Stimulated activated effector memory CD8-positive, alpha-beta T cell treated with anti-CD3 and anti-CD28 coated beads, Interleukin-12 subunit alpha, Interleukin-12 subunit beta, amount 100 ng/mL, for 72 hours (primary cell): ENCODE measurements at regions not wholly inside any gene's neighbourhood (a gene's known extent, or its start where the extent isn't known, plus 50 kb on each side); places are given as distances from the start of the nearest gene placed in this dataset.
"Not testable (repeated sequence)": the region's sequence is repeated elsewhere in the genome, so short reads cannot be mapped to it uniquely, and the experiment has no call there.

Experiments used
- ATAC-seq: fragments of 150-1000 bp; cut with Tn5 transposase; 2 replicates; pipeline ENCODE4 v1.10.0; 2021
- DNase-seq, 2 donors: peaks; one replicate each; pipeline ENCODE4 v3.0.0; 2021 to 2022; ENCODE audit warnings: low spot score in 2 of 2
- H3K27ac Mint-ChIP-seq: one replicate; pipeline ENCODE4 v1.8.0; 2022; ENCODE audit warnings: mild to moderate bottlenecking, mixed read lengths
- H3K36me3 Mint-ChIP-seq: one replicate; pipeline ENCODE4 v1.8.0; 2022; ENCODE audit warnings: mild to moderate bottlenecking, mixed read lengths
- H3K4me1 Mint-ChIP-seq: one replicate; pipeline ENCODE4 v1.8.0; 2022; ENCODE audit warnings: mixed read lengths
- H3K4me3 Mint-ChIP-seq: one replicate; pipeline ENCODE4 v1.8.0; 2022; ENCODE audit warnings: mild to moderate bottlenecking, mixed read lengths
- H3K9me3 Mint-ChIP-seq: one replicate; pipeline ENCODE4 v1.8.0; 2022; ENCODE audit warnings: mixed read lengths

DNA sequence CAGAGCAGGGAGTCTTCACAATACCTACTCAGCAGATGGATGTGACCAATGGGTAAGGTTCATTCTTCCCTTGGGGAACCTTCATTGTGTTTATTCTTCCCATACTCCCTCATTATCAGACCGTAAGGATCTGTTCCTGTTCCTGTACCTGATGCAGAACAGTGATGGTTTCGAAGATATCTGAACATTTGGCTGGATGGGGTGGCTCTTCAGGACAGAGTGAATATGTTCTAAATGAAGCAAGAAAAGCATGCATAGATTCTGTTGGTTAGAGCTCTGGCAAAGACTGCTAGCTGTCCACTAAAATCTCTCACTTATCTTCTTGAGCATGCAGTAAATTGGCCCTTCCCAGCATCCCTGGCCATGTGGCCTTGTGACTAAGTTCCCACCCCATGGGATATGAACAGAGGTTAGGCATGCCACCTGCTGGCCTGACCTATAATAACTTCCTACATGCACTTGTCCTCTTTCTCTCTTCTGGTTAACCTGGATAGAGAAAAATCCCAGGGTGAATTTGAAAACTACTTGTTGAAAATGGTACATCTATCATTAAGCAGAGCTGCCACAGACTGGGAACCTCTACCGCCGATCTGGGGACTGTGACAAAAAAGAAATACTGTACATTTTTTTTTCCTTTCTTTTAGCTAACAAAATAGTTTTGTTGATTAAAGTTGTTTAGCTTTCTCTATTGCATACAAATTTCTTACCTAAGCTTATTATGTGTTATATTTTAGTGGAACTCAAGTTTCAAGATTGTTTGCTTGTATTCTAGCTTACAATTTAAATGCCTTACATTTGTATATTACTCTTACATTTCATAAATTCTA lies 60.0 kb upstream of the BANK1 start:
- Mint-ChIP-seq H3K36me3 (no peaks in the 10 kb centered on the region), H3K9me3 (no peaks in the 10 kb centered on the region), H3K4me3 (no peak overlapping the region)

DNA sequence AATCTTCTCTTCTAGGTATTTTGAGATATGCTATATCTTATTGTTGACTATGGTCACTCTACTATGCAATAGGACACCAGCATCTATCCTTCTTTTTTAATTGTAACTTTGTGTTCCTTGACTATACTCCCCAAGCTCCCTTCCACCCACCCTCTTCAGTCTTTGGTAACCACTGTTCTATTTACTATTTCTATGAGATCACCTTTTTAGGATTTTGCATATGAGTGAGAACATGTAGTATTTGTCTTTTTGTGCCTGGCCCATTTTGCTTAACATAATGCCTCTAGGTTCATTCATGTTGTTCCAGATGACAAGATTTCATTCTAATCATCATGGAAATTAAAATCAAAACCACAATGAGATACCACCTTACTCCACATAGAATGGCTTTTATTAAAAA lies 63.3 kb upstream of the BANK1 start:
- no peak overlapping the region for H3K27ac Mint-ChIP-seq
- no peaks in the 10 kb centered on the region for H3K9me3 Mint-ChIP-seq
- no peak for DNase-seq
- peaks cover 6% of the 10 kb centered on the region for H3K4me1 Mint-ChIP-seq
- H3K36me3 Mint-ChIP-seq: no peaks in the 10 kb centered on the region
- no peak for ATAC-seq
- H3K4me3 Mint-ChIP-seq: no peak overlapping the region

More for the DNA sequence above, 60.0 kb upstream of the BANK1 start:
- Mint-ChIP-seq H3K27ac (no peak overlapping the region), H3K4me1 (peaks cover 6% of the 10 kb centered on the region)
- peak; percentile 89 for ATAC-seq
- peak; percentile 14 to 58 for DNase-seq

DNA sequence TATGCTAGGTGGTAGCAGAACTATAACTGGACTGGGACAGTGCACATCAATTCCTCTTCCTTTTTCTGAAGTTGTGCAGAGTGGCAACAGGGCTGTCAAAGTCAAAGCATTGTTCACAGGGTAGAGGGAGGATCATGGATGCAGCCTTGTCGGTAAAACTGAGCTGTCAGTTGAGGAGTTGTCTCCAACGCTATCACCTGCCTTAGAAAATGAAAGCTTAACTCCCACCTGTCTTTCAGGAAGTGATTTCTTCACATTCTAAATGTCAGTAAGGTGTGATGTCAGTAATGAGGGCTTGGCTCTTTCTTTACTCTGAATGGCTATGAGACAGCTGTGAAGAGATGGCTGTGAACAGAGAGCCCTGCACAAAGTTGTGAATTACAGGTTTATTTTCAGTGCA lies 66.4 kb upstream of the BANK1 start:
- DNase-seq: no peak
- H3K36me3 Mint-ChIP-seq: no peaks in the 10 kb centered on the region
- H3K27ac Mint-ChIP-seq: no peak overlapping the region
- peak; percentile 61 for ATAC-seq
- H3K4me3 Mint-ChIP-seq: no peak overlapping the region
- no peaks in the 10 kb centered on the region for H3K4me1 Mint-ChIP-seq
- no peaks in the 10 kb centered on the region for H3K9me3 Mint-ChIP-seq

DNA sequence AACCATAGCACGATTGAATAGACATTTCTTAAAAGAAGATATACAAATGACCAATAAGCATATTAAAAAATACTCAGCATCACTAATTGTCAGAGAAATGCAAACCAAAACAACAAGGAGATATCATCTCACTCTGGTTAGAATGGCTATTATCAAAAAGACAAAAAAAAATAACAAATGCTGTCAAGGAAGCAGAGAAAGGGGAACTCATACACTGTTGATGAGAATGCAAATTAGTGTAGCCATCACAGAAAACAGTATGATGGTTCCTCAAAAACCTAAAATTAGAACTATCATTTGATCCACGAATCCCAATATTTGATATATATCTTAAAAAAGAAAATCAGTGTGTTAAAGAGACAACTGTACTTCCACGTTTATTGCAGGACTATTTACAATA lies 71.7 kb upstream of the BANK1 start:
- peaks cover 5% of the 10 kb centered on the region for H3K9me3 Mint-ChIP-seq
- H3K27ac Mint-ChIP-seq: no peak overlapping the region
- ATAC-seq: no peak
- H3K36me3 Mint-ChIP-seq: no peaks in the 10 kb centered on the region
- H3K4me3 Mint-ChIP-seq: no peak overlapping the region
- DNase-seq: no peak
- H3K4me1 Mint-ChIP-seq: no peaks in the 10 kb centered on the region

DNA sequence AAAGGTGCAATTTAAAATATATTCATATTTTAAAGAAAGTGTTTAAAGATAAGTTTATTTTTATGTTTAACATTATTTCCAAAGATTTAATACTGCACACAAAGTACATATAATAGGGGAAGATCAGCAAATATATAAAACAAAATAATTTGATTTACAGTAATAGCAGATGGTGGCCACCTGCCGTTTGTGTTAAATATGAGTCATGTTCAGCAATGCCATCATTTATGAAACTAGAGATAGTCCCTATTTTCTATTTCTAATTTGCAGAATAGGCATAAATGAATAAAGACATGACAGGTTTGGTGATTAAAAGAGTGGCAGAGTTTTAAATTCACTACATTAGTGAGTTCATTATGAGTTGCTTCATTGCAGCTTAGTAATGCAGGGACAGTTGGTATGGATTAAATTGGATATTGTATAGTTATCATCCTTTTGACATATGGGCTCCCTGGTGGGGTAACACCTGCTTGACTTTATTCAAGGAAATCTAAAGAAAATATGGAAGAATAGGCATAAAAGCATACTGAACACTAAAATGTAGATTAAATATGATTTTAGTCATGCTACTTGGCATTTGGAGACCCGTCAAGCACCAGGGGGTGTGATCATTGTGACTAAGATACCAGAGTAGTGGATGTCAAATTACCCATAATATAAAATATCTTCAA lies 78.8 kb upstream of the BANK1 start:
- no peaks in the 10 kb centered on the region for H3K4me1 Mint-ChIP-seq
- H3K4me3 Mint-ChIP-seq: no peak overlapping the region
- ATAC-seq (peak; percentile 11), DNase-seq (no peak)
- H3K36me3 Mint-ChIP-seq: no peaks in the 10 kb centered on the region
- H3K9me3 Mint-ChIP-seq: peaks cover 5% of the 10 kb centered on the region
- no peak overlapping the region for H3K27ac Mint-ChIP-seq

DNA sequence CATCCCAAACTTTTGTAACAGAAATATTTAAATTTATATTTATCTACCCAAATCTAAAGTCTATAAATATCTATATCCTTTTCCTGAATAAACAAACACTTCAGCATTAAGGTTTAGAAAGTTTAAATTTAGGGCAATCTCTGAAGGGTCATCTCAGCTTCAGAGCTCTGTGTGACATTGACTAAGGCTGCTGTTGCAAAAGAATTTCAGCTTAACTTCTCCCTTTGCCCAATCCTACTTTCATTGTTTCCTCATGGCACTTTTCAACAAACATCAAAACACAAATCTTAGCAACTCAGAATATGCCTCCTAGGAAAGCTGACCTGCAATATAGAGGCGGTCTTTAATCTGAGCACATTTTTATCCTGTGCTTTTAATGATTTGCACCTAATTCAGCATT lies 79.7 kb upstream of the BANK1 start:
- Mint-ChIP-seq H3K4me1 (no peaks in the 10 kb centered on the region), H3K9me3 (peaks cover 10% of the 10 kb centered on the region), H3K36me3 (no peaks in the 10 kb centered on the region), H3K27ac (no peak overlapping the region), H3K4me3 (no peak overlapping the region)
- ATAC-seq: no peak
- no peak for DNase-seq

DNA sequence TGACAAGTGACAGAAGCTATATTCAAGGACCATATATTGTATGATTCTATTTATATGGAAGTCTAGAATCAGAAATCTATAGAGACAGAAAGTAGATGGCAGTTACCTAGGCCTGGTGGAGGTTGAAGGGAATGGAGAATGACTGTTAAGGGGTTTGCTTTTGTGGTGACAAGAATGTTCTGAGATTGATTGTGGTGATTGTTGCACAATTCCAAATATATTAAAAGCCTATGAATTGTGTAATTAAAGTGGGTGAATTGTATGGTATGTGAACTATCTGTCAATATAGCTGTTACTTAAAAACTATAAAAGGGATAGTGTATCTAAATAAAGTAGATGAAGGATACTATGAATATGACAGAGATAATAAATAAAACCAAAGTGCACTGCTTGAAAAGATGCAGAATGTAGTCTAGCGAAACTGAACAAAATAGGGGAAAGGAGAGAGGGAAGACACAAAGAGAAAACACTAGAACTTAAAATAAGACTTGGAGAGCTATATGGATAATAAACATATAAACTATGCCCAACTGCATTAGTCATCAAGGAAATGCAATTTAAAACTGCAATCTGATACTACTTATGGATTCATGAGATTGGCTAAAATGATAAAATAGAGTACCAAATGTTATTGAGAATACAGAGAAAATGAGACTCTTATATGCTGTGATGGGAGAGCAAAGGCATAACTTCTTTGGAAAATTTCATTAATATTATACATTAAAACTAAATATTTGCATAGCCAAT lies 82.1 kb upstream of the BANK1 start:
- H3K9me3 Mint-ChIP-seq: peaks cover 5% of the 10 kb centered on the region
- DNase-seq (no peak), ATAC-seq (no peak)
- H3K4me1 Mint-ChIP-seq: no peaks in the 10 kb centered on the region
- no peak overlapping the region for H3K27ac Mint-ChIP-seq
- no peak overlapping the region for H3K4me3 Mint-ChIP-seq
- H3K36me3 Mint-ChIP-seq: no peaks in the 10 kb centered on the region

DNA sequence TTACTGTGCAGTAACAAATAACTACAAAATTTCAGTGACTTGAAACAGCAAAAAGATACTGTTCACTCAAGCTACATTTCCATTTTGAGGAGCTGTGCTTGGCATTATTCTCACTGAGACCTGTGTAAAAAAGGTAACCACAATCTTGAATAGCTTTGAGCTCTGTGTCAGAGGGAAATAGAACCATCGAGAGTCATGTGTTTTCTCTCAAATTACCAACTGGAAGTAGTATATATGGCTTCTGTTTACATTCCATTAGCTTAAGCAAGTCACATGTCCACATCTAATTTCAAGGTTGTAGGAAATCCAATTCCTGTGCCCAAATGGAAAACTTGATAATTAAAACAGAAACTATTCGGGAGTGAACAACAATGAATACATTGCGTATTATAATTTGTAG lies 82.9 kb upstream of the BANK1 start:
- ATAC-seq (no peak), DNase-seq (no peak)
- no peak overlapping the region for H3K4me3 Mint-ChIP-seq
- no peaks in the 10 kb centered on the region for H3K36me3 Mint-ChIP-seq
- no peak overlapping the region for H3K27ac Mint-ChIP-seq
- H3K4me1 Mint-ChIP-seq: no peaks in the 10 kb centered on the region
- H3K9me3 Mint-ChIP-seq: peaks cover 5% of the 10 kb centered on the region

DNA sequence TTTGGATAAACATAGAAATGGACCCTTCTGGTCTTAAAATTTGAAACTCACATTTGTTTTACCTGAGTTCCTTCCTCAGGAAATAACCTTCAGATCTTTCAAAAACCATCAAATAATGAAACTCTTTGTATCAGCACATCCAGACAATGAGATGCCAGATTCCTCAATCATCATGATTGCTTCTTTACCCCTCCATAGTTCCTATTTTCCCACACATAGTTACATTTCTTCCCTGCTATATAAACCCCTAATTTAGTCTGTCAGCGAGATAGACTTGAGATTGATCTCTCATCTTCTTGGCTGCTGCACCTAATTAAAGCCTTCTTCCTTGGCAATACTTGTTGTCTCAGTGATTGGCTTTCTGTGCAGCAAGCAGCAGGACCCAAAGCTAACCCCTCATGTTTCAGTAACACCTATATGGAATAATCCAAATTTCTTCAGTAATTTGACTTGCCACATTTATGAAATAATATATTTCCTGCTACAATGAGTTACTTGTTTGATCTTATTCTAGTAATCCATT lies 83.9 kb upstream of the BANK1 start:
- DNase-seq (no peak), ATAC-seq (no peak)
- no peak overlapping the region for H3K27ac Mint-ChIP-seq
- H3K36me3 Mint-ChIP-seq: no peaks in the 10 kb centered on the region
- H3K4me3 Mint-ChIP-seq: no peak overlapping the region
- peaks cover 5% of the 10 kb centered on the region for H3K9me3 Mint-ChIP-seq
- H3K4me1 Mint-ChIP-seq: no peaks in the 10 kb centered on the region

DNA sequence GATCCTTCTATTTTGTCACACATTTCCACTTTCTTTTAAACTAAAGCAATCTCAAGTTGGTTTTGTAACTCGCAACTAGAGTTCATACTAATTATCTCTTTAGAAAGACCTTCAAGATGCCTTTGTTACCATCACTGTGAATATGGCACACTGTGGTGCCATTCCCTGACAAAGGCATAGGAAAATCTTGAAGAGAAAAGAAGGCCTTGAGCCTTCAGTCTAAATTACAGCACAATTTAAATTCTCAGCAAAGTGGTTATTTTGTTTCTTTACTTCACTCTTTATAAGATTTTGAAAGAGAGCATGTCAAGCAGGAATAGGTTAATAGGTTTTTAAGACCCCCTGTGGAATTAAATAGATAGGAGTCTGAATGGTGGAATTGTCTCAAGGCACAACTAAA lies 89.0 kb upstream of the BANK1 start:
- no peak overlapping the region for H3K27ac Mint-ChIP-seq
- DNase-seq (no peak), ATAC-seq (no peak)
- H3K4me3 Mint-ChIP-seq: no peak overlapping the region
- no peaks in the 10 kb centered on the region for H3K36me3 Mint-ChIP-seq
- H3K9me3 Mint-ChIP-seq: peaks cover 3% of the 10 kb centered on the region
- H3K4me1 Mint-ChIP-seq: no peaks in the 10 kb centered on the region

DNA sequence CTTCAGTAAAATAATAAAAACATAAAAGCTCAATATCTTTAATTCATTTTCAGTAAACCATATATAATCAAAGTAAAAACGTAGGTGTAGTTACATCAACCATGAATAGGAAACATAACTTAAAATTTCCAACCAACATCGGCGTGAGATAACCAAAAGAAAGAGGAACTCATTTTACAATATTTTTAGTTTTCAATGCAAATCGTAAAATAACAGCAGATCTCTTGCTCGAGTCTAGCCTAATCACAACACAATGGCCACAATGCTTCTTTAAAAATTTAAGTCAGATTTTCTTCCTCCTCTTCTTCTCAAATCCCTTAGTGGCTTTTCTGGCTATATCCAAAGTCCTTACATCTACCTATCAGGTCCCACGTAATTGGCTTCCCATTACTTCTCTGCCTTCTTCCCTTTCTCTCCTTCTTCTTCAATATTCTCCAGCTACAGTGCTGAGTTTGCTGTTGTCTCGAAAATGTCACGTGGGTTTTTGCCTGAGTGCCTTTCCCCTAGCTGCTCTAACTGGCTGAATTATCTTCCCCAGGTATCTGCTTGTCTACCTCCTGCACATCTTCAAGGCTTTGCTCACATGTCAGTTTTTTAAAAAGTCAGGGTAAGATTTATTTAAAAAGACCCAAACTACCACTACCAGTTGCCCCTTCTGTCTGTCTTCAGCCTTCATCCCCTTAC lies 90.9 kb upstream of the BANK1 start:
- Mint-ChIP-seq H3K4me3 (no peak overlapping the region), H3K36me3 (no peaks in the 10 kb centered on the region), H3K27ac (no peak overlapping the region), H3K9me3 (no peaks in the 10 kb centered on the region), H3K4me1 (no peaks in the 10 kb centered on the region)
- DNase-seq: no peak
- no peak for ATAC-seq

DNA sequence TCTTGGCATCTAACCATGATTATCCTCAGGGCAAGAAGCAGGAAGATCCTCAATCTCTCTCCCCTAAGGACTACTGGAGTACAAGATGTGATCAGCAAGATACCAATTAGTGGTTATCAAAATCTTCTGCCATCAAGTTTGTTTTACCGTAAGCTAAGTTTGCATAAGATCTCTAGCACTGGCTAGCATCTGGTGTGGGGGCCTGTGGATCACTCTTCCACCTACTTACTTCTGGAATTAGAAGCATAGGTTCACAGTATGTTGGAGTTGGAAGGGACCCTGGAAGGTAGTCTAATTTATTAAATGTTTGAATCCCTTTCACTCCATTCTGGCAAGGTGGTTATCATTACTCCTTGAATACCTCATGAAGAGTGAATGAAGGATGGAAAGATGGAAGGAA lies 93.3 kb upstream of the BANK1 start:
- H3K4me1 Mint-ChIP-seq: no peaks in the 10 kb centered on the region
- DNase-seq: no peak
- ATAC-seq: no peak
- no peak overlapping the region for H3K4me3 Mint-ChIP-seq
- H3K27ac Mint-ChIP-seq: no peak overlapping the region
- H3K36me3 Mint-ChIP-seq: no peaks in the 10 kb centered on the region
- H3K9me3 Mint-ChIP-seq: no peaks in the 10 kb centered on the region

DNA sequence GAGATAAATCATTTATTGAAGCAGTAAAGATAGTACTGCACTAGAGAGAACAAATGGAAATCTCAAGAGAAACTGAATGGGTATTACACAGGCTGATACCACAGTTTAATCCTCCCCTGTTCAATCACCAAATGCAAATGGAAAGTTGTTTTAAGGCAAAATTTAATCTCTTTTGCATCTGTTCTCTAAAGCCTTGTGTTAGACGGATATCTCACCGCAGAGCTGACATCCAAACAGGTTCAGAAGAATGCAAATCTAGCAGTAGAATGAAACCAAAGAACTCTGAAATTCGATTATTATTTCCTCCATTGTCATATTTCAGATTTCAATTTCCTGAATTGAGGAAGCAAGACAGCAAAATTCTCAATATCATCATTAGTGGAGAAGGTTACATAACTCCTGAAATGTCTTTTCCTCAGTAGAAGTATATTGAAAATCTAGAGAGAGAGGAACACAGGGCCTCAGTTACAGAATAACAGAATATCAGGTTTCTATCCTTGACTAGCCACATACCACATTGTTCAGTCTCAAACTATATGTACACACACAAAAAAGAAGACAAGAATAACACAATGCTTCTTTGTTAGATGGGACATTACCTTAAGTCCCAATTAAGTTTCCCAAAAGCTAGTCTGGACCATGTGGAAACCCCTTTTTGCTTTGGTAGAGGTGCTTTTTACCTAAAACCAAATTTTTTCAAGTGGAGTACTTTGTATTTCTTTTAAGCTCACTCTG lies 94.1 kb upstream of the BANK1 start:
- Mint-ChIP-seq H3K9me3 (no peaks in the 10 kb centered on the region), H3K4me3 (no peak overlapping the region), H3K4me1 (no peaks in the 10 kb centered on the region), H3K27ac (no peak overlapping the region), H3K36me3 (no peaks in the 10 kb centered on the region)
- ATAC-seq (no peak), DNase-seq (no peak)

DNA sequence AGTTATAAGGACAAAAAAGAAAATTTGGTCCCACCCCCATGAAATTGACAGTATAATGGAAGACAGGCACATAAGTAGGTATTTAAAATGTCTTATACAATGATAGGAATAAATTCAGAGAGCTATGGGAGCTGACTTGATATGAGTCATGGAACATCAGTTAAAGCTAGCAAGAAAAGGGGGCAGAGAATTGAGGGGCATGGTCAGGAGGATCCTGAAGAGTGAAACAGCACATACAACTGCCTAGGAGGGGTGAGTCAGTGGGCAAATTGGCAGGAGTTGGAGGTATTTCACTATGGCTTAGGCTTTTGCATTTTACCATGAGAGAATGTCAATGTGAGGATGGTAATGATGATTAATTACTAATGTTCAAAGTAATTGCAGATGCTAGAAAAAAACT lies 95.4 kb upstream of the BANK1 start:
- no peaks in the 10 kb centered on the region for H3K4me1 Mint-ChIP-seq
- DNase-seq: no peak
- ATAC-seq: no peak
- H3K27ac Mint-ChIP-seq: no peak overlapping the region
- no peak overlapping the region for H3K4me3 Mint-ChIP-seq
- H3K9me3 Mint-ChIP-seq: no peaks in the 10 kb centered on the region
- no peaks in the 10 kb centered on the region for H3K36me3 Mint-ChIP-seq

DNA sequence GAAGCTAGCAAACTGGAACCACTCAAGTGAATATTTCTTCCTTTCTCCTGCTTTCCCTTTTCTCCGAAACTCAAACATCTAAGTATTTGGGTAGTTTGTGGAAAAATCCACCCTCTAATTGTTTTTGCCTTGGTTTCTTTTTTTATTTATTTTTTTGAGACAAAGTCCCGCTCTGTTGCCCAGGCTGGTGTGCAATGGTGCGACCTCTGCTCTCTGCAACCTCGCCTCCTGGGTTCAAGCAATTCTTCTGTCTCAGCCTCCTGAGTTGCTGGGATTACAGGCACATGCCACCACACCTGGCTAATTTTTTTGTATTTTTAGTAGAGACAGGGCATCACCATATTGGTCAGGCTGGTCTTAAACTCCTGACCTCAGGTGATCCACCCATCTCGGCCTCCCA lies 96.1 kb upstream of the BANK1 start:
- not testable (repeated sequence) for H3K4me3 Mint-ChIP-seq, H3K9me3 Mint-ChIP-seq, DNase-seq, H3K27ac Mint-ChIP-seq, ATAC-seq, H3K4me1 Mint-ChIP-seq, H3K36me3 Mint-ChIP-seq
